ENCODE measurements at regions not wholly inside any gene's neighbourhood (a gene's known extent, or its start where the extent isn't known, plus 50 kb on each side); places are given as distances from the start of the nearest gene placed in this dataset.

- no peak overlapping the region for H2AFZ ChIP-seq (ENCODE audit: insufficient read depth, low read depth, low read length, poor library complexity, severe bottlenecking)
- WGBS (ENCODE audit: insufficient coverage), result no CpG with 5 or more reads among the region's 1 CpG
- no peak overlapping the region for H3K9ac ChIP-seq (ENCODE audit: insufficient read depth, low read length, poor library complexity, severe bottlenecking)
- no peaks in the 10 kb centered on the region for H3K9me3 ChIP-seq (replicated peaks in 1 of 2; ENCODE audit: control insufficient read depth in 1 of 2, insufficient read depth in 1 of 2, low read length in 2 of 2)
- no peak overlapping the region for H3K27ac ChIP-seq (ENCODE audit: low read depth in 1 of 2, low read length in 2 of 2)
- H3K9me3 Mint-ChIP-seq, result peaks cover 0 to 9% (median 1%) of the 10 kb centered on the region in 7 donors
- no peak overlapping the region for H3K4me2 ChIP-seq (replicated peaks; ENCODE audit: extremely low read depth, low read length, poor library complexity, severe bottlenecking)
- H3K4me3 Mint-ChIP-seq, result no peak overlapping the region
- H3K36me3 Mint-ChIP-seq, result no peaks in the 10 kb centered on the region
- H3K4me1 Mint-ChIP-seq, result no peaks in the 10 kb centered on the region
- no peaks in the 10 kb centered on the region for H4K20me1 ChIP-seq (ENCODE audit: insufficient read depth, low read length)
- DNase-seq, result no peak
- no peak overlapping the region for H3K4me3 ChIP-seq (replicated peaks in 1 of 3; ENCODE audit: low read depth in 2 of 3, low read length in 3 of 3)
- no peaks in the 10 kb centered on the region for H3K27me3 ChIP-seq (ENCODE audit: control insufficient read depth in 2 of 2, insufficient read depth in 2 of 2, low read length in 2 of 2)
- no peak overlapping the region for H3K27ac Mint-ChIP-seq
- intact Hi-C loops (cut with micrococcal nuclease), result no loop called here
- H3K4me1 ChIP-seq (ENCODE audit: control insufficient read depth in 1 of 2, insufficient read depth in 2 of 2, low read length in 2 of 2), result no peaks in the 10 kb centered on the region
- no peak for TF ChIP-seq CTCF (IDR thresholded peaks at IDR 0.05)
- H3K36me3 ChIP-seq (replicated peaks in 1 of 2; ENCODE audit: control insufficient read depth in 1 of 2, insufficient read depth in 2 of 2, low read length in 2 of 2), result no peaks in the 10 kb centered on the region
- H3K27me3 Mint-ChIP-seq (ENCODE audit: low read depth in 3 of 3), result peaks cover 1 to 4% (median 4%) of the 10 kb centered on the region in 3 donors
- H3K79me2 ChIP-seq (ENCODE audit: insufficient read depth, low read length), result no peaks in the 10 kb centered on the region
These were observed 427.5 kb downstream of the PIK3R1 start for GRCh38 chr5:68643064-68643463.

- Histone ChIP-seq H3K36me3 (replicated peaks in 1 of 2; ENCODE audit: control insufficient read depth in 1 of 2, insufficient read depth in 2 of 2, low read length in 2 of 2) (no peaks in the 10 kb centered on the region), H3K27me3 (ENCODE audit: control insufficient read depth in 2 of 2, insufficient read depth in 2 of 2, low read length in 2 of 2) (no peaks in the 10 kb centered on the region), H3K4me3 (replicated peaks in 1 of 3; ENCODE audit: low read depth in 2 of 3, low read length in 3 of 3) (no peak overlapping the region), H3K27ac (ENCODE audit: low read depth in 1 of 2, low read length in 2 of 2) (no peak overlapping the region), H3K9me3 (replicated peaks in 1 of 2; ENCODE audit: control insufficient read depth in 1 of 2, insufficient read depth in 1 of 2, low read length in 2 of 2) (no peaks in the 10 kb centered on the region), H3K4me1 (ENCODE audit: control insufficient read depth in 1 of 2, insufficient read depth in 2 of 2, low read length in 2 of 2) (no peaks in the 10 kb centered on the region), H4K20me1 (ENCODE audit: insufficient read depth, low read length) (no peaks in the 10 kb centered on the region), H3K9ac (ENCODE audit: insufficient read depth, low read length, poor library complexity, severe bottlenecking) (no peak overlapping the region), H3K4me2 (replicated peaks; ENCODE audit: extremely low read depth, low read length, poor library complexity, severe bottlenecking) (no peak overlapping the region), H3K79me2 (ENCODE audit: insufficient read depth, low read length) (no peaks in the 10 kb centered on the region), H2AFZ (ENCODE audit: insufficient read depth, low read depth, low read length, poor library complexity, severe bottlenecking) (no peak overlapping the region)
- Mint-ChIP-seq H3K9me3 (peaks cover 0 to 9% (median 1%) of the 10 kb centered on the region in 7 donors), H3K27ac (no peak overlapping the region), H3K36me3 (no peaks in the 10 kb centered on the region), H3K4me1 (no peaks in the 10 kb centered on the region), H3K4me3 (no peak overlapping the region), H3K27me3 (ENCODE audit: low read depth in 3 of 3) (peaks cover 0 to 4% (median 1%) of the 10 kb centered on the region in 3 donors)
- 75% methylated on average over 1 of the region's 3 CpGs for WGBS (ENCODE audit: insufficient coverage)
- no peak for TF ChIP-seq CTCF (IDR thresholded peaks at IDR 0.05)
- intact Hi-C loops (cut with micrococcal nuclease), result no loop called here
- no peak for DNase-seq
These were observed 429.4 kb downstream of the PIK3R1 start for GRCh38 chr5:68644971-68645370.

All from CD14-positive monocyte (primary cell).